ENCODE measurements at regions not wholly inside any gene's neighbourhood (a gene's known extent, or its start where the extent isn't known, plus 50 kb on each side); places are given as distances from the start of the nearest gene placed in this dataset.

GRCh38 chr5:77882670-77883257, 106.6 kb upstream of the TBCA start:
- TF ChIP-seq POLR2A (IDR thresholded peaks at IDR 0.05; ENCODE audit: extremely low read depth, insufficient read length): no peak
- no peak for TF ChIP-seq MAX (IDR thresholded peaks at IDR 0.05; ENCODE audit: low read depth, low read length)
- no peak for TF ChIP-seq CTCF (IDR thresholded peaks at IDR 0.05; ENCODE audit: low read depth, low read length)
- TF ChIP-seq MYC (IDR thresholded peaks at IDR 0.05; ENCODE audit: low read depth, low read length): no peak

All from NB4 (cell line).